Parathyroid adenoma (tissue), 2 donors: ENCODE measurements at regions not wholly inside any gene's neighbourhood (a gene's known extent, or its start where the extent isn't known, plus 50 kb on each side); places are given as distances from the start of the nearest gene placed in this dataset.

Experiments
- H2AFZ ChIP-seq: fragments of 300-600 bp; sonication (generic); one replicate; pipeline ENCODE4 v1.7.0; 2017; ENCODE audit warnings: antibody characterized with exemption, mild to moderate bottlenecking
- H3K27ac ChIP-seq: fragments of 300-600 bp; sonication (generic); one replicate; pipeline ENCODE4 v1.7.0; 2017
- H3K27me3 ChIP-seq: fragments of 300-600 bp; sonication (generic); one replicate; pipeline ENCODE4 v1.7.0; 2017; ENCODE audit warnings: low read length; ENCODE audit not compliant: control insufficient read depth, insufficient read depth
- H3K36me3 ChIP-seq: fragments of 300-600 bp; sonication (generic); one replicate; pipeline ENCODE4 v1.7.0; 2017; ENCODE audit warnings: low read length; ENCODE audit not compliant: control insufficient read depth, insufficient read depth
- H3K4me1 ChIP-seq: fragments of 300-600 bp; sonication (generic); one replicate; pipeline ENCODE4 v1.7.0; 2017; ENCODE audit warnings: control low read depth
- H3K4me2 ChIP-seq: fragments of 300-600 bp; sonication (generic); one replicate; pipeline ENCODE4 v1.7.0; 2017; ENCODE audit warnings: low read length
- H3K4me3 ChIP-seq: fragments of 300-600 bp; sonication (generic); one replicate; pipeline ENCODE4 v1.7.0; 2017; ENCODE audit warnings: low read depth, low read length
- H3K79me2 ChIP-seq: fragments of 300-600 bp; sonication (generic); one replicate; pipeline ENCODE4 v1.7.0; 2017; ENCODE audit warnings: control low read depth
- H3K9ac ChIP-seq: fragments of 300-600 bp; sonication (generic); one replicate; pipeline ENCODE4 v1.7.0; 2017; ENCODE audit warnings: mild to moderate bottlenecking
- H3K9me3 ChIP-seq: fragments of 300-600 bp; sonication (generic); one replicate; pipeline ENCODE4 v1.7.0; 2017; ENCODE audit warnings: low read length; ENCODE audit not compliant: control insufficient read depth
- TF ChIP-seq, protein P1 (sequence below): fragments of 300-600 bp; sonication (generic); IDR thresholded peaks from one replicate; pipeline ENCODE4 v1.7.0; 2017; ENCODE audit warnings: antibody characterized with exemption, mild to moderate bottlenecking
- donor health status: primary hyperparathyroidism.

GRCh38 chr19:27885359-27885758 lies 1327.6 kb downstream of the UQCRFS1 start:
- no peak overlapping the region for H3K4me2 ChIP-seq
- H3K4me1 ChIP-seq: no peaks in the 10 kb centered on the region
- TF ChIP-seq, protein P1, sequence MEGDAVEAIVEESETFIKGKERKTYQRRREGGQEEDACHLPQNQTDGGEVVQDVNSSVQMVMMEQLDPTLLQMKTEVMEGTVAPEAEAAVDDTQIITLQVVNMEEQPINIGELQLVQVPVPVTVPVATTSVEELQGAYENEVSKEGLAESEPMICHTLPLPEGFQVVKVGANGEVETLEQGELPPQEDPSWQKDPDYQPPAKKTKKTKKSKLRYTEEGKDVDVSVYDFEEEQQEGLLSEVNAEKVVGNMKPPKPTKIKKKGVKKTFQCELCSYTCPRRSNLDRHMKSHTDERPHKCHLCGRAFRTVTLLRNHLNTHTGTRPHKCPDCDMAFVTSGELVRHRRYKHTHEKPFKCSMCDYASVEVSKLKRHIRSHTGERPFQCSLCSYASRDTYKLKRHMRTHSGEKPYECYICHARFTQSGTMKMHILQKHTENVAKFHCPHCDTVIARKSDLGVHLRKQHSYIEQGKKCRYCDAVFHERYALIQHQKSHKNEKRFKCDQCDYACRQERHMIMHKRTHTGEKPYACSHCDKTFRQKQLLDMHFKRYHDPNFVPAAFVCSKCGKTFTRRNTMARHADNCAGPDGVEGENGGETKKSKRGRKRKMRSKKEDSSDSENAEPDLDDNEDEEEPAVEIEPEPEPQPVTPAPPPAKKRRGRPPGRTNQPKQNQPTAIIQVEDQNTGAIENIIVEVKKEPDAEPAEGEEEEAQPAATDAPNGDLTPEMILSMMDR: no peak
- H3K36me3 ChIP-seq: no peaks in the 10 kb centered on the region
- no peaks in the 10 kb centered on the region for H3K9me3 ChIP-seq
- H3K27me3 ChIP-seq: no peaks in the 10 kb centered on the region
- no peak overlapping the region for H3K27ac ChIP-seq
- H2AFZ ChIP-seq: no peak overlapping the region
- H3K4me3 ChIP-seq: no peak overlapping the region
- H3K9ac ChIP-seq: no peak overlapping the region
- no peaks in the 10 kb centered on the region for H3K79me2 ChIP-seq

DNA sequence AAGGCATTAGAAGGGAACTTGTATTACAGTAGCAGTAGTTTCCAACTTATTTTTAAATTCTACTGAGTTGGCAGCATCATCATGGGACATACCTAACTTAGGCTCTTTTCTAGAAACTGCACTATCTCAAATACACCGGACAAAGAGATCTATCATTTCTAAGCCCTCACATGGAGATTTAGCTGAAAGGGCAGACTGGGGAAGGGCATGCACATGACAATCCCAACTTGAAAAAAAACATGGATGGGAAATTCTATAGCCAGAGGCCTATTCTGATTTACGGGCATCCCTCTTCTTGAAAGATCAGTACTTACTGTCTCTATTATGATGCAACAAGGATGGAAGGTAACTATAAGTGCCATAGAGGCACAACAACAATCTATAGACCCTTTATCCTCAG lies 1328.6 kb downstream of the UQCRFS1 start:
- Histone ChIP-seq H3K9me3 (no peaks in the 10 kb centered on the region), H3K4me1 (no peaks in the 10 kb centered on the region), H3K4me2 (no peak overlapping the region), H3K4me3 (no peak overlapping the region), H2AFZ (no peak overlapping the region), H3K27ac (no peak overlapping the region), H3K79me2 (no peaks in the 10 kb centered on the region), H3K9ac (no peak overlapping the region), H3K27me3 (no peaks in the 10 kb centered on the region), H3K36me3 (no peaks in the 10 kb centered on the region)
- TF ChIP-seq, protein P1: no peak

DNA sequence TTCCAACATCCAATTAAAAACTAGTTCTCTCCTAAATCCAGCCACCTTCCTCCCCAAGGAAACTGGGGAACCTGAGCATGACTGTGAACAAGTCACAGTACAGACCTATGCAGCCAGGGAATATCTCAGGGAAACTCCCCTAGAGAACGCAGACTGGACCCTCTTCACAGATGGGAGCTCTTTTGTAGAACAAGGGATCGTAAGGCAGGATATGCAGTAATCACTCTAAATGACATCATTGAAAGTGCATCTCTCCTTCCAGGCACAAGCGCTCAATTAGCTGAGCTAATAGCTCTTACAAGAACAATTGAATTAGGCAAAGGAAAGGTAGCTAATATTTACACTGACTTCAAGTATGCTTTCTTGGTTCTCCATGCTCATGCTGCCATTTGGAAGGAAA lies 1331.7 kb downstream of the UQCRFS1 start:
- no peaks in the 10 kb centered on the region for H3K36me3 ChIP-seq
- no peaks in the 10 kb centered on the region for H3K27me3 ChIP-seq
- H3K4me1 ChIP-seq: no peaks in the 10 kb centered on the region
- H2AFZ ChIP-seq: no peak overlapping the region
- no peak overlapping the region for H3K27ac ChIP-seq
- no peak overlapping the region for H3K9ac ChIP-seq
- no peak overlapping the region for H3K4me3 ChIP-seq
- no peaks in the 10 kb centered on the region for H3K79me2 ChIP-seq
- TF ChIP-seq, protein P1: no peak
- no peak overlapping the region for H3K4me2 ChIP-seq
- no peaks in the 10 kb centered on the region for H3K9me3 ChIP-seq

GRCh38 chr19:27876976-27877512 lies 1335.9 kb downstream of the UQCRFS1 start:
- no peaks in the 10 kb centered on the region for H3K27me3 ChIP-seq
- H3K4me1 ChIP-seq: no peaks in the 10 kb centered on the region
- H3K79me2 ChIP-seq: no peaks in the 10 kb centered on the region
- no peak overlapping the region for H2AFZ ChIP-seq
- H3K27ac ChIP-seq: no peak overlapping the region
- no peak overlapping the region for H3K4me2 ChIP-seq
- no peaks in the 10 kb centered on the region for H3K9me3 ChIP-seq
- TF ChIP-seq, protein P1: no peak
- H3K4me3 ChIP-seq: no peak overlapping the region
- no peaks in the 10 kb centered on the region for H3K36me3 ChIP-seq
- no peak overlapping the region for H3K9ac ChIP-seq

DNA sequence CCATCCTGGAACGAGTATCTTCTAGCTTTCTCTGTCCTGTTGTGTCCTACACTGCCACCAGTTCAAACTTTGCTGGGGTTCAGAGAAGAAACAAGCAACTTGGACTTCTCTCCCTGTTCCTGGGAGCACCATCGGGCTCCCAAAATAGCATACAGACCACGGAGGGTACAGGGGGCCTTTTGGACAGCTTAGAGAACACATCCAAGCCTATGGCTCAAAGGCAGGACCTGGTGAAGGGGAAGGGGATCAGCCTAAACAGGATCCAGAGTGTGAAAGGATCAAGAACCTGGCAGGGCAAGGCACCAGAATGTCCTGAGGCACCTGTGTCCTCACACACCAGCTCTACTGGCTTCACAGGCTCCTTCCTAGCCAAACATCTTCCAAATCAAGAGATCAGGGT lies 1336.5 kb downstream of the UQCRFS1 start:
- Histone ChIP-seq H3K4me2 (no peak overlapping the region), H3K27ac (no peak overlapping the region), H3K27me3 (no peaks in the 10 kb centered on the region), H3K9ac (no peak overlapping the region), H3K4me1 (no peaks in the 10 kb centered on the region), H3K79me2 (no peaks in the 10 kb centered on the region), H3K4me3 (no peak overlapping the region), H3K9me3 (no peaks in the 10 kb centered on the region), H2AFZ (no peak overlapping the region), H3K36me3 (no peaks in the 10 kb centered on the region)
- TF ChIP-seq, protein P1: no peak
